DND-41 (cell line): ENCODE measurements at regions not wholly inside any gene's neighbourhood (a gene's known extent, or its start where the extent isn't known, plus 50 kb on each side); places are given as distances from the start of the nearest gene placed in this dataset.

Experiments used
- ATAC-seq: fragments of 200-7000 bp; cut with Tn5 transposase; 3 replicates; pipeline ENCODE4 v1.9.1; 2021; ENCODE audit warnings: low read depth; ENCODE audit not compliant: insufficient read depth
- DNase-seq: peaks from one replicate; pipeline ENCODE4 v3.0.0-alpha.2; 2020
- H2AFZ ChIP-seq: 2 replicates; pipeline ENCODE4 v1.6.0; 2012; ENCODE audit warnings: low read depth, low read length
- H3K27ac ChIP-seq: 2 replicates; pipeline ENCODE4 v1.5.1; 2012; ENCODE audit warnings: low read length, inconsistent platforms
- H3K27me3 ChIP-seq: fragments of 200-600 bp; sonication (generic); 2 replicates; pipeline ENCODE4 v1.6.0; 2012; ENCODE audit warnings: low read length, mild to moderate bottlenecking, inconsistent platforms; ENCODE audit not compliant: insufficient read depth, poor library complexity
- H3K36me3 ChIP-seq: 2 replicates; pipeline ENCODE4 v1.5.1; 2012; ENCODE audit warnings: low read length, inconsistent platforms; ENCODE audit not compliant: insufficient read depth
- H3K4me1 ChIP-seq: 2 replicates; pipeline ENCODE4 v1.5.1; 2012; ENCODE audit warnings: mild to moderate bottlenecking, low read length; ENCODE audit not compliant: insufficient read depth
- H3K4me2 ChIP-seq: 2 replicates; pipeline ENCODE4 v1.6.0; 2012; ENCODE audit warnings: mild to moderate bottlenecking, moderate library complexity, low read length, inconsistent platforms; ENCODE audit not compliant: insufficient read depth
- H3K4me3 ChIP-seq, 2 experiments: fragments of 200-600 bp in 1 of 2; shearing (Covaris generic) in 1 of 2; 2 replicates each; pipeline ENCODE4 v1.5.1; 2012 to 2016; ENCODE audit warnings: inconsistent platforms in 2 of 2, low read length in 2 of 2, mild to moderate bottlenecking in 2 of 2, low read depth in 1 of 2, moderate library complexity in 1 of 2
- H3K79me2 ChIP-seq: 2 replicates; pipeline ENCODE4 v1.6.0; 2012; ENCODE audit warnings: low read length, inconsistent platforms; ENCODE audit not compliant: insufficient read depth
- H3K9ac ChIP-seq: 2 replicates; pipeline ENCODE4 v1.6.0; 2012; ENCODE audit warnings: low read depth, mild to moderate bottlenecking, inconsistent platforms, low read length, moderate library complexity
- H3K9me3 ChIP-seq: 2 replicates; pipeline ENCODE4 v1.5.1; 2012; ENCODE audit warnings: low read length, moderate library complexity, mild to moderate bottlenecking, inconsistent platforms; ENCODE audit not compliant: insufficient read depth, severe bottlenecking
- H4K20me1 ChIP-seq: 2 replicates; pipeline ENCODE4 v1.6.0; 2012; ENCODE audit warnings: low read length; ENCODE audit not compliant: insufficient read depth
- EZH2 ChIP-seq: IDR thresholded peaks from 3 replicates; pipeline ENCODE4 v1.6.1; 2012; ENCODE audit warnings: borderline replicate concordance, low read depth, mild to moderate bottlenecking, moderate library complexity, low read length, inconsistent platforms; ENCODE audit not compliant: severe bottlenecking
- TF ChIP-seq, protein P1 (sequence below): IDR thresholded peaks from 2 replicates; pipeline ENCODE4 v1.5.1; 2012; ENCODE audit warnings: borderline replicate concordance, low read length, moderate library complexity, mild to moderate bottlenecking; ENCODE audit not compliant: poor library complexity, severe bottlenecking; ENCODE audit errors: extremely low read depth

DNA sequence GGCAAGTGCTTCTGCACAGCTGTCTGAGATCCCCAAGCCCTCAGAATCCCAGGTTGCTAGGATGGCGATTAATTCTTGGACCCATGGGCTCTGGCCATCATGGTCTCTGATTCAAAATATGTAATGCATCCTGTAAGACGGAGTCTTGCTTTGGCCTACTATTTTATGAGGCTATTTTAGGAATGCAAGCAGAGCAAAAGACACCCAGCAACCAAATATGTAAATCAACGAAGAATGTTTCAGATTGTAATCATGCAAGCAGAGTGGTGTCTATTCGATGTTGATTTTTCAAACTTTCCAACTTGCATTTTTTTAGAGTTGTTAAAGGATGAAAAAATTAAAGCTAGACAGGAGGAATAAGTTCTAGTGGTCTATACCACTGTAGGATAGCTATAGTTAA is 154.8 kb downstream of the COL6A3 start:
- H3K79me2 ChIP-seq, result no peaks in the 10 kb centered on the region
- H3K9me3 ChIP-seq, result no peaks in the 10 kb centered on the region
- H3K9ac ChIP-seq, result no peak overlapping the region
- no peak overlapping the region for H3K4me2 ChIP-seq
- H3K36me3 ChIP-seq, result no peaks in the 10 kb centered on the region
- H2AFZ ChIP-seq, result no peak overlapping the region
- TF ChIP-seq, protein P1, sequence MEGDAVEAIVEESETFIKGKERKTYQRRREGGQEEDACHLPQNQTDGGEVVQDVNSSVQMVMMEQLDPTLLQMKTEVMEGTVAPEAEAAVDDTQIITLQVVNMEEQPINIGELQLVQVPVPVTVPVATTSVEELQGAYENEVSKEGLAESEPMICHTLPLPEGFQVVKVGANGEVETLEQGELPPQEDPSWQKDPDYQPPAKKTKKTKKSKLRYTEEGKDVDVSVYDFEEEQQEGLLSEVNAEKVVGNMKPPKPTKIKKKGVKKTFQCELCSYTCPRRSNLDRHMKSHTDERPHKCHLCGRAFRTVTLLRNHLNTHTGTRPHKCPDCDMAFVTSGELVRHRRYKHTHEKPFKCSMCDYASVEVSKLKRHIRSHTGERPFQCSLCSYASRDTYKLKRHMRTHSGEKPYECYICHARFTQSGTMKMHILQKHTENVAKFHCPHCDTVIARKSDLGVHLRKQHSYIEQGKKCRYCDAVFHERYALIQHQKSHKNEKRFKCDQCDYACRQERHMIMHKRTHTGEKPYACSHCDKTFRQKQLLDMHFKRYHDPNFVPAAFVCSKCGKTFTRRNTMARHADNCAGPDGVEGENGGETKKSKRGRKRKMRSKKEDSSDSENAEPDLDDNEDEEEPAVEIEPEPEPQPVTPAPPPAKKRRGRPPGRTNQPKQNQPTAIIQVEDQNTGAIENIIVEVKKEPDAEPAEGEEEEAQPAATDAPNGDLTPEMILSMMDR, result no peak
- TF ChIP-seq EZH2, result no peak
- H3K4me1 ChIP-seq, result no peaks in the 10 kb centered on the region
- ATAC-seq (no peak), DNase-seq (no peak)
- H3K4me3 ChIP-seq, result no peak overlapping the region
- no peaks in the 10 kb centered on the region for H4K20me1 ChIP-seq
- no peak overlapping the region for H3K27ac ChIP-seq
- peaks cover 18% of the 10 kb centered on the region for H3K27me3 ChIP-seq

DNA sequence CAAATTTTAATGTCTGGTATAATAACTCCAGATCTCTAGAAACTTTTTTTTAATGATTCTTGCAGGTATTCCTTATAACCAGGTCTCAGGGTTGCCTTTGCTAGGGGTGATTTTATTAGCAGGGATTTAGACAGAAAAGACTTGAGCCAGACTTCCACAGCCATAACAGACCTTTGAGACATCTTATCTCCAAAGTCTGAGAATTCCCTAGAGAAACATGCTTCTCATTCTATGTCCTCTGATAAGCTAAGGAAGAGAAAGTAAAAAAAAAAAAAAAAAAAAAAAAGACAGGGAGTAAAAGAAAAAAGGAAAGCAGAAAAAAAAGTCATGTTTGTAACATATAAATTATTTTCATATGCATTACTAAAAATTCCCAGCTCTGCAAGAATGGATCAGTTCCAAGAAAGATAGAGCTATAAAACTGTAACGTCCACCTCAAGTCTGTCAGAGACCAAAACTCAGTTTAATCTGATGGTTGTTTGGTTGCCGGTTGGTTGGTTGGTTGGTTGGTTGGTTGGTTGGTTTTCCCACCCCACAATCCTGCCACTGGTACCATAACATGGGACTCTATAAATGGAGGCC is 153.8 kb downstream of the COL6A3 start:
- H3K4me2 ChIP-seq, result no peak overlapping the region
- no peak overlapping the region for H3K4me3 ChIP-seq
- ATAC-seq, result no peak
- no peaks in the 10 kb centered on the region for H3K4me1 ChIP-seq
- no peaks in the 10 kb centered on the region for H3K9me3 ChIP-seq
- H2AFZ ChIP-seq, result no peak overlapping the region
- peaks cover 21% of the 10 kb centered on the region for H3K27me3 ChIP-seq
- H4K20me1 ChIP-seq, result no peaks in the 10 kb centered on the region
- no peak overlapping the region for H3K27ac ChIP-seq
- H3K9ac ChIP-seq, result no peak overlapping the region
- TF ChIP-seq EZH2, result no peak
- TF ChIP-seq, protein P1, result no peak
- no peak for DNase-seq
- H3K79me2 ChIP-seq, result no peaks in the 10 kb centered on the region
- no peaks in the 10 kb centered on the region for H3K36me3 ChIP-seq

DNA sequence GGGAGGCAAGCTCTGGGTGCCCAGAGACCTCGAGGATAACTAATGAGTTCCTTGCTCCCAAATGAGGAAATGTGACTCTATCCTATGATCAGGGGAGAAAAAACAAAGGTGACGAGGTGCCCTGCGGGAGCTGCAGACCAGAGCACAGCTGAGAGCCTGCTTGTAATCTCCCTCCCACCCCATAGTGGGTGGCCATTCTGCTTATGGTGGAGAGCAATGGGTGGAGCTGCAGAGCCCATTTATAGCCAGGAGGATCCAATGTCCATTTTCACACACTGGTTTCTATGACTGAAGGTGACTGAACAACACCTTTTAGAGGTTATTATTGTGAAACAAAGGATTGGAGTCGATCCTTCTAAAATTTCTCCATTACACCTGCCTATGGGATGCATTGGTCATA is 153.3 kb downstream of the COL6A3 start:
- no peaks in the 10 kb centered on the region for H3K79me2 ChIP-seq
- ATAC-seq (no peak), DNase-seq (no peak)
- no peak overlapping the region for H3K9ac ChIP-seq
- H3K27me3 ChIP-seq, result peaks cover 21% of the 10 kb centered on the region
- no peaks in the 10 kb centered on the region for H3K36me3 ChIP-seq
- TF ChIP-seq, protein P1, result no peak
- no peak for TF ChIP-seq EZH2
- no peak overlapping the region for H2AFZ ChIP-seq
- H4K20me1 ChIP-seq, result no peaks in the 10 kb centered on the region
- no peaks in the 10 kb centered on the region for H3K9me3 ChIP-seq
- no peak overlapping the region for H3K4me3 ChIP-seq
- no peaks in the 10 kb centered on the region for H3K4me1 ChIP-seq
- no peak overlapping the region for H3K27ac ChIP-seq
- no peak overlapping the region for H3K4me2 ChIP-seq

DNA sequence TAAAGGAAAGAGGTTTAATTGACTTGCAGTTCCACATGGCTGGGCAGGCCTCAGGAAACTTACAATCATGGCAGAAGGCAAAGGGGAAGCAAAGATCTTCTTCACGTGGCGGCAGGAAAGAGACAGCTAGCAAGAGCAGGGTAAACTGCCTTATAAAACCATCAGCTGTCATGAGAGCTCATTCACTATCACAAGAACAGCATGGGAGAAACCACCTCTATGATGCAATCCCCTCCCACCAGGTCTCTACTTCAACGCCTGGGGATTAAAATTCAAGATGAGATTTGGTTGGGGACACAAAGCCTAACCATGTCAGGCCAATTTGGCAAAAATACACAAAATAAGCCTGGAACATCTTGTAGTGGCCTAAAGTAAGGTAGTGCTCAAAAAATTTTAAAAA is 152.6 kb downstream of the COL6A3 start:
- TF ChIP-seq, protein P1, result no peak
- no peak for TF ChIP-seq EZH2

More for the DNA sequence above, 152.6 kb downstream of the COL6A3 start:
- Histone ChIP-seq H3K79me2 (no peaks in the 10 kb centered on the region), H3K4me3 (no peak overlapping the region), H3K4me1 (no peaks in the 10 kb centered on the region), H3K27ac (no peak overlapping the region), H3K9ac (no peak overlapping the region), H3K36me3 (no peaks in the 10 kb centered on the region), H3K9me3 (no peaks in the 10 kb centered on the region), H3K4me2 (no peak overlapping the region), H2AFZ (no peak overlapping the region), H3K27me3 (peaks cover 22% of the 10 kb centered on the region), H4K20me1 (no peaks in the 10 kb centered on the region)
- ATAC-seq (no peak), DNase-seq (no peak)
